ENCODE measurements at regions not wholly inside any gene's neighbourhood (a gene's known extent, or its start where the extent isn't known, plus 50 kb on each side); places are given as distances from the start of the nearest gene placed in this dataset.
"Not testable (repeated sequence)": the region's sequence is repeated elsewhere in the genome, so short reads cannot be mapped to it uniquely, and the experiment has no call there.

- no peak for TF ChIP-seq REST (IDR thresholded peaks at IDR 0.05; ENCODE audit: unreplicated experiment)
- no peak for TF ChIP-seq ZNF114 (CRISPR knock-in tag; IDR thresholded peaks at IDR 0.05)
Measured at GRCh38 chr7:125278318-125278717, 348.7 kb upstream of the POT1 start (continued).

- not testable (repeated sequence) for H3K27me3 ChIP-seq (ENCODE audit: insufficient read depth); H2AFZ ChIP-seq; H3K4me1 Mint-ChIP-seq; H3K9me2 ChIP-seq (ENCODE audit: insufficient read depth); H3F3A ChIP-seq (replicated peaks; ENCODE audit: low read depth); H3K4me1 ChIP-seq (ENCODE audit: insufficient read depth); H3K4me3 ChIP-seq; H3K4me3 Mint-ChIP-seq; H3K79me2 ChIP-seq (replicated peaks; ENCODE audit: insufficient read depth); H3K36me3 ChIP-seq (ENCODE audit: insufficient read depth); H4K20me1 ChIP-seq (replicated peaks; ENCODE audit: insufficient read depth); H3K4me2 ChIP-seq; H3K27ac ChIP-seq (ENCODE audit: low read depth); H3K36me3 Mint-ChIP-seq (ENCODE audit: low read depth); ATAC-seq; H3K27me3 Mint-ChIP-seq (ENCODE audit: insufficient read depth, low read depth, poor library complexity); DNase-seq (ENCODE audit: low spot score); H3K27ac Mint-ChIP-seq
- H3K9me3 Mint-ChIP-seq, result peaks cover 11% of the 10 kb centered on the region
Measured at GRCh38 chr7:125274742-125275141, 345.1 kb upstream of the POT1 start.

- peaks cover 17% of the 10 kb centered on the region for H3K4me1 Mint-ChIP-seq
Measured at GRCh38 chr7:125264174-125264856, 334.7 kb upstream of the POT1 start.

GRCh38 chr7:125258876-125259417 is 329.3 kb upstream of the POT1 start:
- peaks cover 40% of the 10 kb centered on the region for H3K4me1 Mint-ChIP-seq
- peaks cover 49% of the 10 kb centered on the region for H3K4me1 ChIP-seq (ENCODE audit: insufficient read depth)
- H3K27ac Mint-ChIP-seq, result not testable (repeated sequence)

More at GRCh38 chr7:125264174-125264856, 334.7 kb upstream of the POT1 start:
- not testable (repeated sequence) for H3K36me3 Mint-ChIP-seq (ENCODE audit: low read depth); H3F3A ChIP-seq (replicated peaks; ENCODE audit: low read depth); H3K27me3 Mint-ChIP-seq (ENCODE audit: insufficient read depth, low read depth, poor library complexity); DNase-seq (ENCODE audit: low spot score); H3K79me2 ChIP-seq (replicated peaks; ENCODE audit: insufficient read depth); H3K27ac Mint-ChIP-seq; H2AFZ ChIP-seq; H3K9me3 Mint-ChIP-seq; H4K20me1 ChIP-seq (replicated peaks; ENCODE audit: insufficient read depth); H3K9me2 ChIP-seq (ENCODE audit: insufficient read depth); H3K36me3 ChIP-seq (ENCODE audit: insufficient read depth); H3K27me3 ChIP-seq (ENCODE audit: insufficient read depth)
- H3K27ac ChIP-seq (ENCODE audit: low read depth), result peak overlapping the region; percentile 82
- H3K4me3 Mint-ChIP-seq, result peak overlapping the region; percentile 8; the same call in 1 of the 3 replicates
- ATAC-seq, result peak; percentile 22; the same call in 1 of the 3 replicates
- peak; percentile 42; the same call in 1 of the 2 replicates for TF ChIP-seq NANOG (IDR thresholded peaks at IDR 0.05; ENCODE audit: borderline replicate concordance)
- H3K4me3 ChIP-seq, result peak overlapping the region; percentile 44
- H3K4me1 ChIP-seq (ENCODE audit: insufficient read depth), result peaks cover 11% of the 10 kb centered on the region
- H3K4me2 ChIP-seq, result peak overlapping the region; percentile 57

More at GRCh38 chr7:125258876-125259417, 329.3 kb upstream of the POT1 start:
- H3K4me3 ChIP-seq; H3K9me3 Mint-ChIP-seq; H3K27me3 ChIP-seq (ENCODE audit: insufficient read depth); DNase-seq (ENCODE audit: low spot score); H2AFZ ChIP-seq; H3F3A ChIP-seq (replicated peaks; ENCODE audit: low read depth); H3K4me3 Mint-ChIP-seq; H3K27me3 Mint-ChIP-seq (ENCODE audit: insufficient read depth, low read depth, poor library complexity); ATAC-seq; H3K36me3 ChIP-seq (ENCODE audit: insufficient read depth); H3K36me3 Mint-ChIP-seq (ENCODE audit: low read depth); H3K79me2 ChIP-seq (replicated peaks; ENCODE audit: insufficient read depth); H3K9me2 ChIP-seq (ENCODE audit: insufficient read depth); H4K20me1 ChIP-seq (replicated peaks; ENCODE audit: insufficient read depth); H3K27ac ChIP-seq (ENCODE audit: low read depth): not testable (repeated sequence)
- peak overlapping the region; percentile 50; the same call in 1 of the 2 replicates for H3K4me2 ChIP-seq

Data from GM23338 (cell line).